PC-3 (cell line): ENCODE measurements at regions not wholly inside any gene's neighbourhood (a gene's known extent, or its start where the extent isn't known, plus 50 kb on each side); places are given as distances from the start of the nearest gene placed in this dataset.

Source experiments
- ATAC-seq: fragments of 200-7000 bp; cut with Tn5 transposase; 2 replicates; pipeline ENCODE4 v1.9.1; 2020; ENCODE audit warnings: mild to moderate bottlenecking, moderate library complexity
- BruUV-seq: library from RNA; stranded (reverse); fragments of 400-500 nt; replicated peaks from 2 replicates; lab custom pipeline; 2021; lab: Mats Ljungman, UMichigan
- CTCF ChIA-PET: fragments of 300-600 bp; sonication (Branson Sonifier 250); formaldehyde crosslinking; loops from one replicate; lab custom pipeline; 2022; ENCODE audit warnings: antibody characterized with exemption; lab: Charles Lee
- POLR2A ChIA-PET: fragments of 300-600 bp; sonication (Branson Sonifier 250); formaldehyde crosslinking; loops from one replicate; lab custom pipeline; 2022; ENCODE audit warnings: antibody characterized with exemption; ENCODE audit not compliant: unreplicated experiment; lab: Charles Lee
- DNase-seq: peaks from one replicate; pipeline ENCODE4 v3.0.0-alpha.2; 2015
- H2AFZ ChIP-seq: fragments of 300-600 bp; sonication (generic); 2 replicates; pipeline ENCODE4 v1.6.0; 2016; ENCODE audit warnings: antibody characterized with exemption, low read length
- H3F3A ChIP-seq: fragments of 300-600 bp; sonication (generic); one replicate; pipeline ENCODE4 v1.6.0; 2017; ENCODE audit warnings: antibody characterized with exemption, low read length, control low read depth, mild to moderate bottlenecking; ENCODE audit not compliant: unreplicated experiment
- H3K27ac ChIP-seq: fragments of 300-600 bp; sonication (generic); 2 replicates; pipeline ENCODE4 v1.5.1; 2016; ENCODE audit warnings: mild to moderate bottlenecking, low read length
- H3K27me3 ChIP-seq: fragments of 300-600 bp; sonication (generic); 2 replicates; pipeline ENCODE4 v1.6.1; 2016; ENCODE audit warnings: low read length, mixed read lengths
- H3K36me3 ChIP-seq: fragments of 300-600 bp; sonication (generic); 2 replicates; pipeline ENCODE4 v1.6.1; 2016; ENCODE audit warnings: low read depth, mixed run types, low read length, mixed read lengths
- H3K4me1 ChIP-seq: fragments of 300-600 bp; sonication (generic); 2 replicates; pipeline ENCODE4 v1.5.1; 2016; ENCODE audit warnings: low read length; ENCODE audit not compliant: insufficient read depth
- H3K4me2 ChIP-seq: fragments of 300-600 bp; sonication (generic); 2 replicates; pipeline ENCODE4 v1.6.0; 2016; ENCODE audit warnings: low read length
- H3K4me3 ChIP-seq: fragments of 300-600 bp; sonication (generic); 2 replicates; pipeline ENCODE4 v1.5.1; 2016; ENCODE audit warnings: mild to moderate bottlenecking, low read length, mixed read lengths
- H3K79me2 ChIP-seq: fragments of 300-600 bp; sonication (generic); 2 replicates; pipeline ENCODE4 v1.6.1; 2017; ENCODE audit warnings: low read length, mixed read lengths
- H3K9ac ChIP-seq: fragments of 300-600 bp; sonication (generic); 2 replicates; pipeline ENCODE4 v1.6.0; 2016; ENCODE audit warnings: mild to moderate bottlenecking, low read length
- H3K9me2 ChIP-seq: fragments of 300-600 bp; sonication (generic); replicated peaks from 2 replicates; pipeline ENCODE4 v1.6.1; 2016; ENCODE audit warnings: mixed run types, low read length, mixed read lengths
- H3K9me3 ChIP-seq: fragments of 300-600 bp; sonication (generic); 2 replicates; pipeline ENCODE4 v1.6.1; 2016; ENCODE audit warnings: low read length, mixed read lengths
- H4K20me1 ChIP-seq: fragments of 300-600 bp; sonication (generic); 2 replicates; pipeline ENCODE4 v1.6.1; 2016; ENCODE audit warnings: low read length, mixed read lengths
- CTCF ChIP-seq: fragments of 300-600 bp; sonication (generic); conservative IDR thresholded peaks from 2 replicates; pipeline ENCODE4 v1.5.1; 2017; ENCODE audit warnings: antibody characterized with exemption, low read depth, mild to moderate bottlenecking, low read length
- EZH2 ChIP-seq: fragments of 300-600 bp; sonication (generic); IDR thresholded peaks from one replicate; pipeline ENCODE4 v1.6.1; 2017; ENCODE audit warnings: antibody characterized with exemption, mild to moderate bottlenecking, low read length; ENCODE audit not compliant: unreplicated experiment
- EZH2phosphoT487 ChIP-seq: fragments of 300-600 bp; sonication (generic); IDR thresholded peaks from 2 replicates; pipeline ENCODE4 v1.6.1; 2018; ENCODE audit warnings: mild to moderate bottlenecking, antibody characterized with exemption, low read length, borderline replicate concordance
- intact Hi-C: fragments of 100-400 bp; cut with micrococcal nuclease; formaldehyde crosslinking; loops from 2 replicates; pipeline ENCODE4 v1.9.0; 2023

- no peaks in the 10 kb centered on the region for H3K79me2 ChIP-seq
- no peak overlapping the region for H3K9ac ChIP-seq
- intact Hi-C loops: no loop called here
- POLR2A ChIA-PET: no interaction called here
- TF ChIP-seq EZH2 (no peak), EZH2phosphoT487 (no peak), CTCF (no peak)
- H3F3A ChIP-seq: no peaks in the 10 kb centered on the region
- no peak overlapping the region for H3K4me2 ChIP-seq
- H3K9me2 ChIP-seq: no peaks in the 10 kb centered on the region
- BruUV-seq: no TSS peak
- H3K9me3 ChIP-seq: no peaks in the 10 kb centered on the region
- ATAC-seq: no peak
- H3K27me3 ChIP-seq: peaks cover 41% of the 10 kb centered on the region
- no peak overlapping the region for H2AFZ ChIP-seq
- CTCF ChIA-PET: no interaction called here
- no peaks in the 10 kb centered on the region for H3K36me3 ChIP-seq
- DNase-seq: no peak
- no peaks in the 10 kb centered on the region for H3K4me1 ChIP-seq
- no peaks in the 10 kb centered on the region for H4K20me1 ChIP-seq
- no peak overlapping the region for H3K4me3 ChIP-seq
- H3K27ac ChIP-seq: no peak overlapping the region
Observed at GRCh38 chr3:14301558-14301957, 100.8 kb upstream of the SLC6A6 start.

GRCh38 chr3:14303336-14304100 lies 98.9 kb upstream of the SLC6A6 start:
- no peak for ATAC-seq
- Histone ChIP-seq H3K4me1 (no peaks in the 10 kb centered on the region), H3K27ac (no peak overlapping the region), H3K9me2 (no peaks in the 10 kb centered on the region), H3K9me3 (no peaks in the 10 kb centered on the region), H3K27me3 (peaks cover 49% of the 10 kb centered on the region), H3K36me3 (no peaks in the 10 kb centered on the region), H3F3A (no peaks in the 10 kb centered on the region), H3K79me2 (no peaks in the 10 kb centered on the region), H3K4me2 (no peak overlapping the region), H4K20me1 (no peaks in the 10 kb centered on the region), H3K4me3 (no peak overlapping the region), H2AFZ (no peak overlapping the region), H3K9ac (no peak overlapping the region)
- no TSS peak for BruUV-seq
- CTCF ChIA-PET: no interaction called here
- no peak for DNase-seq
- intact Hi-C loops: no loop called here
- no peak for TF ChIP-seq CTCF
- TF ChIP-seq EZH2: no peak
- TF ChIP-seq EZH2phosphoT487: no peak
- POLR2A ChIA-PET: no interaction called here
